NCI-H2081 (cell line): ENCODE measurements at regions not wholly inside any gene's neighbourhood (a gene's known extent, or its start where the extent isn't known, plus 50 kb on each side); places are given as distances from the start of the nearest gene placed in this dataset.
A peak's percentile ranks its signal among the peaks of the same experiment; 100 is the strongest.
"Not testable (repeated sequence)": the region's sequence is repeated elsewhere in the genome, so short reads cannot be mapped to it uniquely, and the experiment has no call there.

Experiments used
- DNase-seq, 2 experiments: peaks; one replicate each; lab custom pipeline; 2025; lab: John Stamatoyannopoulos, UW

- no peak for DNase-seq
These were observed 402.7 kb downstream of the LTN1 start for GRCh38 chr21:28590026-28590425.

- no peak for DNase-seq
These were observed 403.7 kb downstream of the LTN1 start for GRCh38 chr21:28588997-28589396.

GRCh38 chr21:28587748-28588147, 404.9 kb downstream of the LTN1 start:
- DNase-seq: no peak

GRCh38 chr21:28581976-28582375, 410.7 kb downstream of the LTN1 start:
- no peak for DNase-seq

GRCh38 chr21:28581311-28581731, 411.4 kb downstream of the LTN1 start:
- not testable (repeated sequence) for DNase-seq

GRCh38 chr21:28580585-28580984, 412.1 kb downstream of the LTN1 start:
- DNase-seq: no peak

- no peak for DNase-seq
These were observed 412.6 kb downstream of the LTN1 start for GRCh38 chr21:28579986-28580550.

GRCh38 chr21:28568692-28569091, 424.0 kb downstream of the LTN1 start:
- no peak for DNase-seq

GRCh38 chr21:28563933-28564332, 428.7 kb downstream of the LTN1 start:
- not testable (repeated sequence) for DNase-seq

- DNase-seq: no peak
These were observed 430.9 kb downstream of the LTN1 start for GRCh38 chr21:28561772-28562171.

GRCh38 chr21:28554660-28555475, 437.8 kb downstream of the LTN1 start:
- no peak for DNase-seq

GRCh38 chr21:28550057-28550825, 442.4 kb downstream of the LTN1 start:
- peak; percentile 3 to 48 for DNase-seq

GRCh38 chr21:28548291-28548690, 444.4 kb downstream of the LTN1 start:
- DNase-seq: no peak

GRCh38 chr21:28547766-28548165, 444.9 kb downstream of the LTN1 start:
- DNase-seq: no peak

- DNase-seq: no peak
These were observed 448.7 kb downstream of the LTN1 start for GRCh38 chr21:28543975-28544374.

- DNase-seq: no peak
These were observed 451.1 kb downstream of the LTN1 start for GRCh38 chr21:28541371-28542112.

- no peak for DNase-seq
These were observed 452.2 kb downstream of the LTN1 start for GRCh38 chr21:28540514-28540913.

- no peak for DNase-seq
These were observed 453.1 kb downstream of the LTN1 start for GRCh38 chr21:28539623-28539988.

GRCh38 chr21:28538987-28539622, 453.6 kb downstream of the LTN1 start:
- DNase-seq: no peak

GRCh38 chr21:28537371-28538079, 455.2 kb downstream of the LTN1 start:
- DNase-seq: no peak

GRCh38 chr21:28532446-28532845, 460.2 kb downstream of the LTN1 start:
- no peak for DNase-seq
